ENCODE measurements at regions not wholly inside any gene's neighbourhood (a gene's known extent, or its start where the extent isn't known, plus 50 kb on each side); places are given as distances from the start of the nearest gene placed in this dataset.

- DNase-seq (ENCODE audit: low read depth, low spot score) = no peak
Measured at GRCh38 chr2:66957677-66958076, 439.5 kb upstream of the ETAA1 start.

- no peak for DNase-seq (ENCODE audit: low read depth, low spot score)
Measured at GRCh38 chr2:66960161-66960560, 437.0 kb upstream of the ETAA1 start.

GRCh38 chr2:66962716-66963115 is 434.4 kb upstream of the ETAA1 start:
- no peak for DNase-seq (ENCODE audit: low read depth, low spot score)

- DNase-seq (ENCODE audit: low read depth, low spot score) = no peak
Measured at GRCh38 chr2:66966631-66967030, 430.5 kb upstream of the ETAA1 start.

- DNase-seq (ENCODE audit: low read depth, low spot score) = no peak
Measured at GRCh38 chr2:66968946-66969345, 428.2 kb upstream of the ETAA1 start.

- no peak for DNase-seq (ENCODE audit: low read depth, low spot score)
Measured at GRCh38 chr2:66981074-66981473, 416.1 kb upstream of the ETAA1 start.

GRCh38 chr2:66982766-66983165 is 414.4 kb upstream of the ETAA1 start:
- DNase-seq (ENCODE audit: low read depth, low spot score) = no peak

GRCh38 chr2:66984864-66985263 is 412.3 kb upstream of the ETAA1 start:
- DNase-seq (ENCODE audit: low read depth, low spot score) = no peak

- DNase-seq (ENCODE audit: low read depth, low spot score) = no peak
Measured at GRCh38 chr2:66985906-66986305, 411.2 kb upstream of the ETAA1 start.

- DNase-seq (ENCODE audit: low read depth, low spot score) = no peak
Measured at GRCh38 chr2:66987733-66988132, 409.4 kb upstream of the ETAA1 start.

- DNase-seq (ENCODE audit: low read depth, low spot score) = no peak
Measured at GRCh38 chr2:66994654-66995053, 402.5 kb upstream of the ETAA1 start.

- no peak for DNase-seq (ENCODE audit: low read depth, low spot score)
Measured at GRCh38 chr2:66995636-66996035, 401.5 kb upstream of the ETAA1 start.

- DNase-seq (ENCODE audit: low read depth, low spot score) = no peak
Measured at GRCh38 chr2:67002618-67003371, 394.3 kb upstream of the ETAA1 start.

GRCh38 chr2:67006373-67006960 is 390.7 kb upstream of the ETAA1 start:
- DNase-seq (ENCODE audit: low read depth, low spot score) = no peak

GRCh38 chr2:67008155-67008554 is 389.0 kb upstream of the ETAA1 start:
- no peak for DNase-seq (ENCODE audit: low read depth, low spot score)

GRCh38 chr2:67012165-67012564 is 385.0 kb upstream of the ETAA1 start:
- no peak for DNase-seq (ENCODE audit: low read depth, low spot score)

- DNase-seq (ENCODE audit: low read depth, low spot score) = no peak
Measured at GRCh38 chr2:67013821-67014220, 383.3 kb upstream of the ETAA1 start.

- no peak for DNase-seq (ENCODE audit: low read depth, low spot score)
Measured at GRCh38 chr2:67015681-67016080, 381.5 kb upstream of the ETAA1 start.

- no peak for DNase-seq (ENCODE audit: low read depth, low spot score)
Measured at GRCh38 chr2:67018301-67018700, 378.8 kb upstream of the ETAA1 start.

GRCh38 chr2:67032076-67032475 is 365.1 kb upstream of the ETAA1 start:
- DNase-seq (ENCODE audit: low read depth, low spot score) = no peak

- DNase-seq (ENCODE audit: low read depth, low spot score) = no peak
Measured at GRCh38 chr2:67036444-67036843, 360.7 kb upstream of the ETAA1 start.

- DNase-seq (ENCODE audit: low read depth, low spot score) = no peak
Measured at GRCh38 chr2:67037655-67038054, 359.5 kb upstream of the ETAA1 start.

GRCh38 chr2:67038195-67038594 is 358.9 kb upstream of the ETAA1 start:
- DNase-seq (ENCODE audit: low read depth, low spot score) = no peak

- DNase-seq (ENCODE audit: low read depth, low spot score) = no peak
Measured at GRCh38 chr2:67039058-67039457, 358.1 kb upstream of the ETAA1 start.

All from smooth muscle cell of the brain vasculature (primary cell).